Hepatic stellate cell (primary cell): ENCODE measurements at regions not wholly inside any gene's neighbourhood (a gene's known extent, or its start where the extent isn't known, plus 50 kb on each side); places are given as distances from the start of the nearest gene placed in this dataset.

Source experiments
- DNase-seq: peaks from one replicate; pipeline ENCODE4 v3.0.0; 2011; ENCODE audit warnings: low spot score

DNA sequence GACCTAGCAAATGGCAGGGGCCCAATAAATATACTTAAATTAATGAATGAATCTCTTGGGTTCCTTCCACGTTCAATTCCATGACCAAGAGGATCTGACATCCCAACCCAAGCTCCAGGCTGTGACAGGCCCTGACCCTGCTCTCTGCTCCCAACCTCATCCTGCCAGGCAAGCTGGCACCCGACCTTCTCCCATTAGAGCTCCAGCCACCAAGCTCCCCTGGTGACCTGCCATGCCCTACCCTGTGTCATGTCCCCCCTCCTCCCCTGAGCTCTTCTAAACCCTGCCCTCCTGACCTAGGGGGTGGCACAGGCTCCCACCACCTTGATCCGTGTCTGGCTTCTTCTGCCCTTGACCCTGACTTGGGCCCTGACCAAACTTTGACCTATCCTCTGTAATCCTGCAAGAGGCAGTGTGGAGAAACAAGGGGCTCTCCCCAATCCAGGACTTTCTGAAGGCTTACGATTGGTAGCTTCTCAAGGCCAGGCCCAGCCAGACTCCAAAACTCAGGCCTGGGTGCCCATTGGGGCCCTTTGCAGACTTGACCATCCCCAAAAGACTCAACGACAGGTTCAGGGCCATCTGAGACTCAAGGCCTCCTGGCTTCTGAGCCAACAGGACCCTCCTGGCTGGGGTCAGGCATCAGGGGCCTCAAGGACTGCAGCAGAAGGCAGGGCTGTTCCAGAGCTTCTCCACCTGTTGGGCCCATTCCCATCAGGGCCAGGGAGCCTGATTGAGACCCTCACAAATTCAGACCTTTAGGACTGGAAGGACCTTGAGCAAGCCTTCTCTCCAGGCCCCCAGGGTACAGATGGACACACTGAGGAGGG lies 249.0 kb downstream of the PTPRU start:
- DNase-seq: no peak

DNA sequence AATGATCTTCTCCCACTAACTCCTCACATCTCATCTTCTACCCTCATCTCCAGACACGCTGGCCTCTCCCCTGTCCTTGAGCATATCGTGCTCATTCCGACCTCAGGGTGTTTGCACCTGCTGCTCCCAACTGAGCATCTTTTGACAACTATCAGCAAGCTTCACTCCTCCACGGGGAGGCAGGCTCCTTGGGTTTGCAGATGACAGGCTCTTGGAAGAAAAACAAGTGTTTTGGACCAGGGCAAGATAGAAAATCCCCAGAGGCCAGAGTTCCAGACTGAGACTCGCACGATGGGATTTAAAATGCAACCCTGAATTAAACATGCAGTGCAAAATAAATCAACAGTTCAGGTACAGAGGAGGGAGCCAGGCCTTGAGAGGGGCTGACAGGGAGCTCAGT lies 246.7 kb downstream of the PTPRU start:
- DNase-seq: no peak

DNA sequence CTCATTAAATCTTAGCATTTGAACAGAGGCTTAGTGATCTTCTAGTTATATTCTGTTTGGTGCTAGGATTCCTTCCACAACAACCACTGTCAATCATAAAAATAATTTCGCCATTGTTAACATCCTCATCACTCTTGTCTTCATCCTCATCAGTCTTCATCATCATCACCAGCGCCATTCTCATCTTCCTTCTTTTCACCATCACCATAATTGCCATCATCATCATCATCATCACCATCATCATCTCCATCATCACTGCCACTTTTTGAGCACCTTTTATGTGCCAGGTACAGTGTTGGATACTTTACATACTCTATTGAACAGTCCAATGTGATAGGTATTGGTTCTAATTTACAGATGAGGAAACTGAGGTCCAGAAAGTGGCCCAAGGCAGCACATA lies 245.7 kb downstream of the PTPRU start:
- DNase-seq: no peak

DNA sequence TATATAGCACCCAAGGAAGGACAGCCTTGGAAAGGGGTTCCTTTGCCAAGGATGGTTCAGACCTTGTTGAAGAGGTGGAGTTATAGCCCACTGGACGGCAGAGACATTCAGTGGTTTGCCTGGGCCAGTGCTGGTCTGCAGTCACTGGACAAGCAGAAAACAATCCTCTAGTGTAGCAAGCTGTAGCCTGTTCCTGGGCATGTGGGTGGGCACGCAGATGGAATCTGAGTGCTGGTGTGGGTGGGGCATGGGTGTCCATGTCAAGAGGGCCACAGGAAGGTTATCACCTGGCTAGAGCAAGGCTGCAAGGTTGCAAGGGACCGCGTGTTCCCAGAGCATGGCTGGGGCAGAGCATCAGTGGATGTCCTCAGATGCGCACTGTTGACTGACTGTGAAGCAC lies 244.7 kb downstream of the PTPRU start:
- DNase-seq: no peak

DNA sequence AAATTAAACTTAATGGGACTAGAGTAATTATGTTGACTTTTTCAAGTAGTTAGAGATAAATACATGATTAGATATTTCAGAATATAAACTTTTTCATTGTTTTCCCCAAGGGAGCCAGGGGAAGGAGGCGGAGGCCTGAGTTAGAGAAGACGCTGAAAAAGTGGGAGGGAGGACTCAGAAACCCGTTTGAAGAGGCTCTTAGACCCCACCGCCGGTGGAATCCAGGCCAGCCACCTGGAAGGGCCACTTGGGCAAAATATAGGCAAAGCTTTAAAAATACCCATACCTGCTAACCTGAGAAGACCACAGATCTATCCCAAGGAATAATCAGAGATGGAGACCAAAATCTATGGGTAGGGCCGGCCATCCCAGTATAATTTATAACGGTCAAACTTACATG lies 242.6 kb downstream of the PTPRU start:
- no peak for DNase-seq

- no peak for DNase-seq
Observed at GRCh38 chr1:29478151-29478791, 241.9 kb downstream of the PTPRU start.

GRCh38 chr1:29475326-29475725 lies 239.0 kb downstream of the PTPRU start:
- DNase-seq: no peak

- DNase-seq: no peak
Observed at GRCh38 chr1:29474274-29475244, 238.2 kb downstream of the PTPRU start.

DNA sequence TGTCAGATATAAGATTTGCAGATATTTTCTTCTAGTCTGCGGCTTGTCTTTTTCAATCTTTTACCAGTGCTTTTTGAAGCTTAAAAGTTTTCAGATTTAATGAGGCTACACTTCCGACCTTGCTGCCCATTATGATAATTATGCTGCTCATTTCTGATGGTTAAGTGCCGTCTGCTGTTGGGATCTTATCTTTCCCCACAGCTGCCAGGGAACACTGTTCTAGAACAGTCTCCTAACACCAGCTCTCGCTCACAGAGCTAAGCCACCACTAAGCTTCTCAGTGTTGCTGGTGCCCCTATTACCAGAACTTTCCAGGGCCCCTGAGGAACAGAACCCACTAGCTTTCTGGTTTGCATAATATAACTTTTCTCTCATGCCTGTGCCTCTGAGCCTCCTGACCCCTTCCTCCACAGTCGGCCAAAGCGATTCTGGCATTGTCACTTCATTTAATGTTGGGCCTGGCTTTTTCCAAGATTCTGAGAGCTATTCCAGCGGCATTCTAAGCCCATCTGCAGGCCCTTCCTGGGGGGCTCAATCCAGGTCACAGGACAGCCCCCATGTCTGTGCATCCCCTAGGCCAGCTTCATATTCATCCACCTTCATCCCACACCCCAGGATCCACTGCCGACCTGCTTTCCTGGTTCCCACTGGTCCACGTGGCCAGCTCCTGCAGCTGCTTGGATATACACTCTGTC lies 237.0 kb downstream of the PTPRU start:
- DNase-seq: no peak

GRCh38 chr1:29471487-29472313 lies 235.4 kb downstream of the PTPRU start:
- DNase-seq: no peak

DNA sequence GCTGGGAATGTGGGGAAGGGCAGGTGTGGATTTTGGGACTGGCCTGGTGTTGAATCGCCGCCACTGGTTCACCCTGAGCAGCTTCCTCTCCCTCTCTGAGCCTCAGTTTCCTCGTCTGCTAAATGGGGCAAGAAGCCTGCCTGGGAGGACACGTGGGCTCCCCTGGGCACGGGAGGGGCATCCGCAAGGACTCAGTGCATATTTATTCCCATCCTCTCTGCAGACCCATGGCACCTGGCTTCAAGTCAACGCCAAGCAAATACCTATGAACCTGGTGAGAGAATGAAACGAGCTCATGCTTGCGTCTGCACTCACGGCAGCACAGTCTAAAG lies 234.4 kb downstream of the PTPRU start:
- DNase-seq: no peak

- DNase-seq: no peak
Observed at GRCh38 chr1:29470087-29470787, 233.9 kb downstream of the PTPRU start.

DNA sequence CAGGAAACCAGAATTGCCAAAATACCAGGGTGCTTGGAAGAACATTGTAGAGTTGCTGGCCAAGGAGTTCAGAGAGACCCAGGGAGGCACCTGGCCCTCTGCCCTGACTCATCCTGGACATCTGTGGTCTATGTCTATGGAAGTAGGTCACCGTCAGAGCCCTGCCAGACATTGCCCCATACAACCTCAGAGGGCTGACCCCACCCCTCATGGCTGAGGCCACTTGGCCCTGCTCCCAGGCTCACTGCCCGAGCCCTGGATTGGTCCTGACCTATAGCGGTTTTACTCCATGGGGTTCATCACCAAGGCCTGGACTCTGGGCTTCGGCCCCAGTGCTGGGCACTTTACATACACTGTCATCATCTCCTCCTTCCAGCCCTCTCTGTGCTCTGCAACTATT lies 233.1 kb downstream of the PTPRU start:
- no peak for DNase-seq

- no peak for DNase-seq
Observed at GRCh38 chr1:29467989-29468900, 231.9 kb downstream of the PTPRU start.

DNA sequence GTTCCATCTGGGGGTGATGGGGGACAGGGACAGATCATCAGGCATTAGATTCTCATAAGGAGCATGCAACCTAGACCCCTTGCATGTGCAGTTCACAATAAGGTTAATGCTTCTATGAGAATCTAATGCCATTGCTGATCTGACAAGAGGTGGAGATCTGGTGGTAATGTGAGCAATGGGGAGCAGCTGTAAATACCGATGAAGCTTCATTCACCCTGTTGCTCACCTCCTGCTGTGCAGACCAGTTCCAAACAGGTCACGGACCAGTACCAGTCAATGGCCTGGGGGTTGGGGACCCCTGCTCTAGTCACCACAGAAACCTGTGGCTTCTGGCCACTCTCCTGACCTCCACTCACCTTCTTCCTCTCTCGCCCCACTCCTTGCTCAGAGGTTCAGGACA lies 229.9 kb downstream of the PTPRU start:
- DNase-seq: no peak

DNA sequence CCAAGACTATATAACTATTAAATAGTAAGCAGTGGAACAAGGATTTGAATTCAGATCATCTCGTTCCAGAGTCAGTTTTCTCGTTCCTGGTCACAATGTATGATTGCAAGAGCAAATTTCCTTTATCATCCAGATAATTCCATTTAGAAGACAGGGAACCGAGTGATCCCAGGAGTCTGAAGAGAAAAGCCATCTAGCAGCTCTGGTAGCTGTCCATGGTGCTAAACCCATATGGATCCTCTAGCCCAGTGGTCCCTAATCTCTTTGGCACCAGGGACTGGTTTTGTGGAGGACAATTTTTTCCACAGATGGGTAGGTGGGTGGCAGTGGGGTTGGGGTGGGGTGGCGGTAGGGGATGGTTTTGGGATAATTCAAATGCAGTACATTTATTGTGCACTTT lies 229.4 kb downstream of the PTPRU start:
- no peak for DNase-seq

DNA sequence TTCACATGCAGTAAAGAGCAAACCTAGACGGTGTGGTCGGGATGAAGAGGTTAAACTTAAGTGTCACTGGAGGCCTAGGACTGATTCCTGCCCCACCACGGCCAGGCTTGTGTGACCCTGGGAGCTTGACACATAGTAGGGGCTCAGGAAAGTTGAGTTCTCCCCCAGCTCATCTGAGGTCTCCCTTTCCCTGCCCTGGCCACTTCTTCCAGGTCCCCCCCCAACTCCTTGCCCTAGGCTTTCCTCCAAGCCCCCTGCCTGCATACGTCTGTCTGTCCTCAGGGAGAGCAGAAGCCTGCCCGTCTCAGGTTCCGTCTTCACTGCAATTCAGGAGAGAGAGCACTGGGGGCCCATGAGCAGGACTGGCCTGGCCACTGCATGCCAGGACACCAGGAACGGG lies 225.8 kb downstream of the PTPRU start:
- DNase-seq: no peak

DNA sequence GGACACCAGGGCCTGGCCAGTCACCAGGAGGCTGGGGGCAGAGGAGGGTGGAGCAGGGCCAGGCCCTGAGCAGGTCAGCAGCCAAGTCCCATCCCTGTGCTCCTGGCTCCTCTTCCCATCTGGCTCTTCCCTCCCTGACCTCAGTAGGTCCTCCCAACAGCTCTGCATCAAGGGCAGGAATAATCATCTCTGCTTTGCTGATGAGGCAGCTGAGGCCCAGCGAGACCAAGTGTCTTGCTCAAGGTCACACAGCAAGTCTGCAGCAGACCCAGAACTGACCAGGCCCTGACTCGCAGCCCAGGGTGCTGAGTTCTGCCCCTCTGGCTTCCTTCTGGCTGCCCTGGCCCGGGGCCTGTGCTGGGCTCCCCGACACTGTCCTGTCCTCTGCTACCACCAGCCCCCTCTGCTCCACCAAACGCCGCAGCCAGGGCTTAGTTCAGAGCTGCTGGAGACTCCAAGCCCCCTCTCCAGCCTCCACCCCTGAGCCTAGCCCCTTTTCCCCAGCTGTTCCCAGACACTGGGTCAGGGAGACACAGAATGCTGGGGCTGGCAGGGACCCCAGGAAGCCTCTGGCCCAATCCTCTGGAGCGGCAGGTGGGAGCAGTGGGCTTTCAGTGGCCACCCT lies 224.9 kb downstream of the PTPRU start:
- DNase-seq: no peak

- no peak for DNase-seq
Observed at GRCh38 chr1:29460694-29461093, 224.4 kb downstream of the PTPRU start.
